ENCODE measurements at regions not wholly inside any gene's neighbourhood (a gene's known extent, or its start where the extent isn't known, plus 50 kb on each side); places are given as distances from the start of the nearest gene placed in this dataset.

DNA sequence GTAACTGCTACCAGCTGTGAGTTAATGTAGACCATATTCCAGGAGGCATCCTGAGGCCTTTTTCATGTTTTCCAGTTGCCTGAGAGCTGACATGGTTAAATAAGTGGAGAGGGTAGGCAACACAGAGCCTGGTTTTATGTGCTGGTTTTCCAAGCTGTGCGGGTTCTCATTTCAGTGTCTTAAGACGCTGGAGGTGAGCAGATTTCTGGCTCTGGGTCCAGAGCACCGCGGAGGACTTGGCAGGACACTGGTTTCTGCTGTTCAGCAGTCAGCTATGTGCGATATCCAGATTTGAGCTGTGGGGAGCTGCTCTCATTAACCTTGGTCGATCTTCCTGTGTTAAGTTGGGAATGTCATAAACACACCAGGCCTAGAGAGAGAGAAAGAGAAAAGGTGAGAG is 680.8 kb downstream of the BCL11B start:
- TF ChIP-seq ZNF138 (CRISPR knock-in tag; conservative IDR thresholded peaks at IDR 0.05) (no peak), GTF2I (CRISPR knock-in tag; conservative IDR thresholded peaks at IDR 0.05) (no peak)
- TF ChIP-seq, protein P1, sequence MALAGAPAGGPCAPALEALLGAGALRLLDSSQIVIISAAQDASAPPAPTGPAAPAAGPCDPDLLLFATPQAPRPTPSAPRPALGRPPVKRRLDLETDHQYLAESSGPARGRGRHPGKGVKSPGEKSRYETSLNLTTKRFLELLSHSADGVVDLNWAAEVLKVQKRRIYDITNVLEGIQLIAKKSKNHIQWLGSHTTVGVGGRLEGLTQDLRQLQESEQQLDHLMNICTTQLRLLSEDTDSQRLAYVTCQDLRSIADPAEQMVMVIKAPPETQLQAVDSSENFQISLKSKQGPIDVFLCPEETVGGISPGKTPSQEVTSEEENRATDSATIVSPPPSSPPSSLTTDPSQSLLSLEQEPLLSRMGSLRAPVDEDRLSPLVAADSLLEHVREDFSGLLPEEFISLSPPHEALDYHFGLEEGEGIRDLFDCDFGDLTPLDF (CRISPR knock-in tag; IDR thresholded peaks at IDR 0.05): no peak
- TF ChIP-seq, protein P2, sequence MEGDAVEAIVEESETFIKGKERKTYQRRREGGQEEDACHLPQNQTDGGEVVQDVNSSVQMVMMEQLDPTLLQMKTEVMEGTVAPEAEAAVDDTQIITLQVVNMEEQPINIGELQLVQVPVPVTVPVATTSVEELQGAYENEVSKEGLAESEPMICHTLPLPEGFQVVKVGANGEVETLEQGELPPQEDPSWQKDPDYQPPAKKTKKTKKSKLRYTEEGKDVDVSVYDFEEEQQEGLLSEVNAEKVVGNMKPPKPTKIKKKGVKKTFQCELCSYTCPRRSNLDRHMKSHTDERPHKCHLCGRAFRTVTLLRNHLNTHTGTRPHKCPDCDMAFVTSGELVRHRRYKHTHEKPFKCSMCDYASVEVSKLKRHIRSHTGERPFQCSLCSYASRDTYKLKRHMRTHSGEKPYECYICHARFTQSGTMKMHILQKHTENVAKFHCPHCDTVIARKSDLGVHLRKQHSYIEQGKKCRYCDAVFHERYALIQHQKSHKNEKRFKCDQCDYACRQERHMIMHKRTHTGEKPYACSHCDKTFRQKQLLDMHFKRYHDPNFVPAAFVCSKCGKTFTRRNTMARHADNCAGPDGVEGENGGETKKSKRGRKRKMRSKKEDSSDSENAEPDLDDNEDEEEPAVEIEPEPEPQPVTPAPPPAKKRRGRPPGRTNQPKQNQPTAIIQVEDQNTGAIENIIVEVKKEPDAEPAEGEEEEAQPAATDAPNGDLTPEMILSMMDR (IDR thresholded peaks at IDR 0.05): no peak

All from WTC11 (cell line).